LHCN-M2 (cell line): ENCODE measurements at regions not wholly inside any gene's neighbourhood (a gene's known extent, or its start where the extent isn't known, plus 50 kb on each side); places are given as distances from the start of the nearest gene placed in this dataset.

Experiments used
- DNase-seq: peaks from one replicate; pipeline ENCODE4 v3.0.0-alpha.2; 2012; ENCODE audit warnings: low read depth

GRCh38 chr18:75358928-75359327 is 68.6 kb downstream of the SMIM21 start:
- DNase-seq = no peak

- DNase-seq = no peak
Measured at GRCh38 chr18:75353357-75353756, 74.1 kb downstream of the SMIM21 start.

GRCh38 chr18:75351409-75351808 is 76.1 kb downstream of the SMIM21 start:
- DNase-seq = no peak

- no peak for DNase-seq
Measured at GRCh38 chr18:75350857-75351256, 76.6 kb downstream of the SMIM21 start.

GRCh38 chr18:75350512-75350839 is 77.0 kb downstream of the SMIM21 start:
- DNase-seq = no peak

GRCh38 chr18:75349668-75350511 is 77.6 kb downstream of the SMIM21 start:
- no peak for DNase-seq

GRCh38 chr18:75346671-75347070 is 80.8 kb downstream of the SMIM21 start:
- DNase-seq = no peak

GRCh38 chr18:75344615-75345014 is 82.9 kb downstream of the SMIM21 start:
- DNase-seq = no peak

GRCh38 chr18:75344161-75344560 is 83.3 kb downstream of the SMIM21 start:
- DNase-seq = no peak

- no peak for DNase-seq
Measured at GRCh38 chr18:75343389-75343788, 84.1 kb downstream of the SMIM21 start.

GRCh38 chr18:75341897-75342296 is 85.6 kb downstream of the SMIM21 start:
- DNase-seq = no peak

- peak; percentile 29 for DNase-seq
Measured at GRCh38 chr18:75341267-75341666, 86.2 kb downstream of the SMIM21 start.

- DNase-seq = no peak
Measured at GRCh38 chr18:75339936-75340605, 87.4 kb downstream of the SMIM21 start.
